Liver (tissue), 3 donors: ENCODE measurements at regions not wholly inside any gene's neighbourhood (a gene's known extent, or its start where the extent isn't known, plus 50 kb on each side); places are given as distances from the start of the nearest gene placed in this dataset.

Source experiments
- CTCF ChIP-seq: fragments of 150-350 bp; IDR thresholded peaks from 2 replicates; pipeline ENCODE4 v1.5.1; 2017; ENCODE audit warnings: improper control_type of control experiment, low read depth, low read length; ENCODE audit not compliant: missing input control
- NR2F2 ChIP-seq: IDR thresholded peaks from 2 replicates; pipeline ENCODE4 v1.6.1; 2016; ENCODE audit warnings: antibody characterized with exemption
- ZBTB33 ChIP-seq: IDR thresholded peaks from 2 replicates; pipeline ENCODE4 v1.6.1; 2016; ENCODE audit warnings: antibody characterized with exemption
- donor health status: healthy.
- donor health status: healthy.

- TF ChIP-seq CTCF (no peak), ZBTB33 (no peak), NR2F2 (no peak)
Measured at GRCh38 chr6:141173529-141173928, 959.2 kb upstream of the GJE1 start.
